ENCODE measurements at regions not wholly inside any gene's neighbourhood (a gene's known extent, or its start where the extent isn't known, plus 50 kb on each side); places are given as distances from the start of the nearest gene placed in this dataset.

GRCh38 chr18:44370861-44371260 is 309.8 kb upstream of the SETBP1 start:
- no peak for TF ChIP-seq EZH2 (IDR thresholded peaks at IDR 0.05; ENCODE audit: low read length, missing control alignments)
- no peak for TF ChIP-seq CTCF (conservative IDR thresholded peaks at IDR 0.05 in 1 of 2, IDR thresholded peaks at IDR 0.05 in 1 of 2; ENCODE audit: low read depth in 1 of 2, low read length in 2 of 2)
